Neural crest cell (in vitro differentiated cells): ENCODE measurements at regions not wholly inside any gene's neighbourhood (a gene's known extent, or its start where the extent isn't known, plus 50 kb on each side); places are given as distances from the start of the nearest gene placed in this dataset.

ENCODE experiments used
- DNase-seq: peaks from one replicate; pipeline ENCODE4 v3.0.0; 2021; ENCODE audit warnings: low read depth, mixed read lengths, low spot score
- H3K27ac Mint-ChIP-seq: one replicate; pipeline ENCODE4 v1.8.0; 2021; ENCODE audit warnings: mild to moderate bottlenecking, mixed read lengths; ENCODE audit not compliant: unreplicated experiment
- H3K27me3 Mint-ChIP-seq: 2 replicates; pipeline ENCODE4 v1.8.0; 2021; ENCODE audit warnings: low read depth, mild to moderate bottlenecking, mixed read lengths
- H3K36me3 Mint-ChIP-seq: 2 replicates; pipeline ENCODE4 v1.8.0; 2021; ENCODE audit warnings: low read depth, mild to moderate bottlenecking, mixed read lengths
- H3K4me1 Mint-ChIP-seq: 2 replicates; pipeline ENCODE4 v1.8.0; 2021; ENCODE audit warnings: mixed read lengths
- H3K4me3 Mint-ChIP-seq: one replicate; pipeline ENCODE4 v1.8.0; 2021; ENCODE audit warnings: mild to moderate bottlenecking, mixed read lengths
- H3K9me3 Mint-ChIP-seq: 2 replicates; pipeline ENCODE4 v1.8.0; 2021; ENCODE audit warnings: mixed read lengths
- TF ChIP-seq, protein P1 (sequence below): fragments of 200-600 bp; sonication (generic); conservative IDR thresholded peaks from 2 replicates; pipeline ENCODE4 v1.5.0; 2021; ENCODE audit warnings: antibody characterized with exemption, mild to moderate bottlenecking

DNA sequence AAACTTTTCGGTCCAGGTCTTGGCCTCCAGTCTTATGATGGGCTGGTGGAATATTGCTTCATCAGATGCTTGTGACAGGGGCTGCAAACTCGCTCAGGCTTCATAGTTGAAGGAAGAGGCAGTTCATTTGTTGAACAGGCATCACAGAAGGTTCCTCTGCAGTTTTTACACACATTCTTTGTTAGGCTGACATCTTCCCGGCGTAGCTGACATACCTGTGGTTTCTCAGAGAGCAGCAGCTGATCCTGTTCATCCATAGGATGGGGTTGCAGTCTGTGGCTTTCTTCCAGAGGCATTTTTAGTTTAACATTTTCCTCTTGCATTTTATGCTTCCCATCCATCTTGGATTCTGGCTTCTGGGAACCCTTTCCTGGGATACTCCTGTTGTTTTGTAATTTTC lies 1255.2 kb downstream of the EFNA5 start:
- Mint-ChIP-seq H3K4me3 (no peak overlapping the region), H3K27me3 (no peaks in the 10 kb centered on the region), H3K4me1 (no peaks in the 10 kb centered on the region), H3K27ac (no peak overlapping the region), H3K36me3 (no peaks in the 10 kb centered on the region), H3K9me3 (peaks cover 9% of the 10 kb centered on the region)
- no peak for DNase-seq
- TF ChIP-seq, protein P1, sequence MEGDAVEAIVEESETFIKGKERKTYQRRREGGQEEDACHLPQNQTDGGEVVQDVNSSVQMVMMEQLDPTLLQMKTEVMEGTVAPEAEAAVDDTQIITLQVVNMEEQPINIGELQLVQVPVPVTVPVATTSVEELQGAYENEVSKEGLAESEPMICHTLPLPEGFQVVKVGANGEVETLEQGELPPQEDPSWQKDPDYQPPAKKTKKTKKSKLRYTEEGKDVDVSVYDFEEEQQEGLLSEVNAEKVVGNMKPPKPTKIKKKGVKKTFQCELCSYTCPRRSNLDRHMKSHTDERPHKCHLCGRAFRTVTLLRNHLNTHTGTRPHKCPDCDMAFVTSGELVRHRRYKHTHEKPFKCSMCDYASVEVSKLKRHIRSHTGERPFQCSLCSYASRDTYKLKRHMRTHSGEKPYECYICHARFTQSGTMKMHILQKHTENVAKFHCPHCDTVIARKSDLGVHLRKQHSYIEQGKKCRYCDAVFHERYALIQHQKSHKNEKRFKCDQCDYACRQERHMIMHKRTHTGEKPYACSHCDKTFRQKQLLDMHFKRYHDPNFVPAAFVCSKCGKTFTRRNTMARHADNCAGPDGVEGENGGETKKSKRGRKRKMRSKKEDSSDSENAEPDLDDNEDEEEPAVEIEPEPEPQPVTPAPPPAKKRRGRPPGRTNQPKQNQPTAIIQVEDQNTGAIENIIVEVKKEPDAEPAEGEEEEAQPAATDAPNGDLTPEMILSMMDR, result no peak

DNA sequence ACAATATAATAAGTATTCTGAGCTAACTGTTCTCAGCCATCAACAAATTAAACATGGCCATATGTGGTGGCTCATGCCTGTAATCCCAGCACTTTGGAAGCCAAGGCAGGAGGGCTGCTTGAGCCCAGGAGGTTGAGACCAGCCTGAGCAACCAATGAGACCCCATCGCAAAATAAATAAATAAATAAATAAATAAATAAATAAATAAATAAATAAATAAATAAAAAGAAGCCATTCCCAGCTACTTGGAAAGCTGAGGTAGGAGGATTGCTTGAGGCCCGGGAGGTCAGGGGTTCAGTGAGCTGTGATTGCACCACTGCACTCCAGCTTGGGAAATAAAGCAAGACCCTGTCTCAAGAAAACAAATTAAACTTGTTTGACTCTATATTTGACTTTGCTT lies 1256.4 kb downstream of the EFNA5 start:
- H3K36me3 Mint-ChIP-seq, result no peaks in the 10 kb centered on the region
- H3K27me3 Mint-ChIP-seq, result no peaks in the 10 kb centered on the region
- H3K27ac Mint-ChIP-seq, result no peak overlapping the region
- DNase-seq, result no peak
- no peak overlapping the region for H3K4me3 Mint-ChIP-seq
- H3K9me3 Mint-ChIP-seq, result peaks cover 9% of the 10 kb centered on the region
- TF ChIP-seq, protein P1, result no peak
- H3K4me1 Mint-ChIP-seq, result no peaks in the 10 kb centered on the region

DNA sequence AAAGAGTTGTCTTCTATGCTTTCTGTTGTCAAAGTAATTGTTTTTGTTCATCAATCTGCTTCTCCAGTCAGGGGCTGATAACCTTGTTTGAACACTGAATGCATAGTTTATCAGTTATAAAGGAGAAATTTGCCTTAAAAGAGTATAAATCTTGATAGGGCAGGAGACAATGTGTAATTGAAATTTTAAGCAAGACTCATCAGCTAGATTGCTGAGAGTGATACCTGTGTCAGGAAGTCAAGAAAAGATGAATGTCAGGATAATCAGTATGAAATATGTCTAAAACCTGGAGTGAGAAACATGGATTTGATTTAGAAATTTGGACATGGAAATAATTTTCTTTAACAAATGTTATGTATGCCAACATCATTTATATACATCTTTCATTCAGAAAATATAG lies 1258.1 kb downstream of the EFNA5 start:
- H3K27me3 Mint-ChIP-seq, result no peaks in the 10 kb centered on the region
- no peak overlapping the region for H3K4me3 Mint-ChIP-seq
- no peaks in the 10 kb centered on the region for H3K36me3 Mint-ChIP-seq
- DNase-seq, result no peak
- peaks cover 9% of the 10 kb centered on the region for H3K9me3 Mint-ChIP-seq
- no peak overlapping the region for H3K27ac Mint-ChIP-seq
- TF ChIP-seq, protein P1, result no peak
- H3K4me1 Mint-ChIP-seq, result no peaks in the 10 kb centered on the region

DNA sequence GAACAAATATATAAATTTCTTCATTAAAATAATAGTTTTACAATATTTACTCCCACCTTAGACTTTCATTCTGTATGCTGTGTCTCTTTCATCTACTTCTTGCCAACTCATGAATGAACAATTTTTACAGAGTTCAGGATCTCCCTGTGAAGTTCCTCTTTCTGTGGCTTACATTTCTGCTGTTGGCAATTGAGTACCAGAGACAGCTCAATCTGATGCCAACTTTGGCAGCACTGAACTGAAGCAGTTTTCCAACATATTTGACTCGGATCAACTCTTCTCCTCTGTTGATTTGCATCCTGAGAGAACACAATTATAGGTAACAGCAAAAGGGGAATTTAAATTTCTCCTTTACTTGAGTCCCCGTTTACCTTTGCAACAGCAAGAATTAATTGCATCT lies 1262.2 kb downstream of the EFNA5 start:
- Mint-ChIP-seq H3K27ac (no peak overlapping the region), H3K4me3 (no peak overlapping the region)
- TF ChIP-seq, protein P1, result no peak

DNA sequence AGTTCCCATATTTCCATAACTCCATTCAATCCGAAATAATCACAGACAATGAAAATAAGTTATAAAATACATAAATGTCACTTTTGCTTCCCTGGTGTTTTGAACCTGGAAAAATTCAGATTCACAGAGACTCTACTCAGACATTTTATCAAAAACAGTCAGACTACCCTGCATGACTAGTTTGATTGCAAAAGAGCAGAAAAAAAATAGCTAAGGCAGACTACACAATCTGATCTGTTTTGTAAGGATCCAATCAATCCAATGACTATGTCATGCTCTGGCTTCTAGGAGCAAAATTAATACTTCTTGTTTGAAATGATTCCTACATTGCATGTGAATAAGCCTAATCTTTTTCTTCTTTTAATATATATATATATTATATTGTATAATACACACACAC lies 1262.6 kb downstream of the EFNA5 start:
- H3K4me1 Mint-ChIP-seq, result no peaks in the 10 kb centered on the region

More for the DNA sequence above, 1262.2 kb downstream of the EFNA5 start:
- Mint-ChIP-seq H3K4me1 (no peaks in the 10 kb centered on the region), H3K9me3 (peaks cover 2% of the 10 kb centered on the region), H3K27me3 (no peaks in the 10 kb centered on the region), H3K36me3 (no peaks in the 10 kb centered on the region)
- DNase-seq, result no peak

More for the DNA sequence above, 1262.6 kb downstream of the EFNA5 start:
- Mint-ChIP-seq H3K27ac (no peak overlapping the region), H3K27me3 (no peaks in the 10 kb centered on the region), H3K9me3 (peaks cover 2% of the 10 kb centered on the region), H3K4me3 (no peak overlapping the region), H3K36me3 (no peaks in the 10 kb centered on the region)
- no peak for DNase-seq
- TF ChIP-seq, protein P1, result no peak
